B cell (primary cell): ENCODE measurements at regions not wholly inside any gene's neighbourhood (a gene's known extent, or its start where the extent isn't known, plus 50 kb on each side); places are given as distances from the start of the nearest gene placed in this dataset.

ENCODE experiments used
- CTCF ChIP-seq: fragments of 200-600 bp; IDR thresholded peaks from one replicate; pipeline ENCODE4 v1.8.0; 2022; ENCODE audit warnings: antibody characterized with exemption, mild to moderate bottlenecking
- EZH2 ChIP-seq: IDR thresholded peaks from 2 replicates; pipeline ENCODE4 v1.6.1; 2012; ENCODE audit warnings: borderline replicate concordance, low read depth, mild to moderate bottlenecking, moderate library complexity, low read length; ENCODE audit not compliant: insufficient read depth, poor library complexity, severe bottlenecking

GRCh38 chr13:40398065-40398464, 268.4 kb downstream of the FOXO1 start:
- no peak for TF ChIP-seq EZH2
- TF ChIP-seq CTCF, result no peak
